IMR-90 (cell line): ENCODE measurements at regions not wholly inside any gene's neighbourhood (a gene's known extent, or its start where the extent isn't known, plus 50 kb on each side); places are given as distances from the start of the nearest gene placed in this dataset.

ENCODE experiments used
- ATAC-seq: fragments of 200-7000 bp; cut with Tn5 transposase; 2 replicates; pipeline ENCODE4 v1.9.1; 2020; ENCODE audit warnings: low read depth, mild to moderate bottlenecking, moderate library complexity
- BruUV-seq: library from RNA; stranded (reverse); fragments of 400-500 nt; replicated peaks from 2 replicates; lab custom pipeline; 2021; lab: Mats Ljungman, UMichigan
- CTCF ChIA-PET: fragments of 300-600 bp; formaldehyde crosslinking; extraction: SDS; loops from one replicate; lab custom pipeline; 2021; ENCODE audit warnings: antibody characterized with exemption; lab: Yijun Ruan, JAX
- POLR2A ChIA-PET: fragments of 300-600 bp; sonication (Branson Sonifier 250); formaldehyde crosslinking; loops from one replicate; lab custom pipeline; 2022; ENCODE audit warnings: antibody characterized with exemption; ENCODE audit not compliant: unreplicated experiment; lab: Charles Lee
- DNase-seq: peaks from one replicate; pipeline ENCODE4 v3.0.0; 2013
- H2AFZ ChIP-seq: replicated peaks from 2 replicates; pipeline ENCODE3; 2013; ENCODE audit warnings: low read length, mild to moderate bottlenecking; ENCODE audit not compliant: poor library complexity
- H2AK5ac ChIP-seq: 2 replicates; pipeline ENCODE4 v1.6.1; 2013; ENCODE audit warnings: low read depth, low read length, inconsistent platforms
- H2AK9ac ChIP-seq: replicated peaks from 2 replicates; pipeline ENCODE3; 2013; ENCODE audit warnings: mild to moderate bottlenecking, low read depth, low read length, moderate library complexity; ENCODE audit not compliant: poor library complexity
- H2BK120ac ChIP-seq: 2 replicates; pipeline ENCODE4 v1.6.1; 2013; ENCODE audit warnings: low read depth, low read length, inconsistent platforms
- H2BK15ac ChIP-seq: 3 replicates; pipeline ENCODE4 v1.6.1; 2013; ENCODE audit warnings: low read depth, low read length, inconsistent platforms
- H2BK20ac ChIP-seq: 2 replicates; pipeline ENCODE4 v1.6.1; 2013; ENCODE audit warnings: low read depth, mild to moderate bottlenecking, inconsistent platforms, low read length, moderate library complexity
- H2BK5ac ChIP-seq: 2 replicates; pipeline ENCODE4 v1.6.1; 2013; ENCODE audit warnings: mild to moderate bottlenecking, low read depth, low read length, inconsistent platforms; ENCODE audit not compliant: poor library complexity, severe bottlenecking
- H3K14ac ChIP-seq: replicated peaks from 2 replicates; pipeline ENCODE4 v1.6.1; 2013; ENCODE audit warnings: low read depth, low read length, inconsistent platforms
- H3K18ac ChIP-seq: 2 replicates; pipeline ENCODE4 v1.6.1; 2013; ENCODE audit warnings: low read depth, low read length, control low read depth
- H3K23ac ChIP-seq: 2 replicates; pipeline ENCODE4 v1.6.1; 2013; ENCODE audit warnings: low read depth, low read length, inconsistent platforms
- H3K27ac ChIP-seq: 2 replicates; pipeline ENCODE4 v1.5.1; 2013; ENCODE audit warnings: mild to moderate bottlenecking, control low read depth, low read length; ENCODE audit not compliant: insufficient read depth
- H3K27me3 ChIP-seq: 2 replicates; pipeline ENCODE4 v1.6.1; 2013; ENCODE audit warnings: low read length; ENCODE audit not compliant: control insufficient read depth, insufficient read depth
- H3K36me3 ChIP-seq: 2 replicates; pipeline ENCODE4 v1.6.1; 2013; ENCODE audit warnings: low read length, mixed read lengths; ENCODE audit not compliant: control insufficient read depth, insufficient read depth
- H3K4ac ChIP-seq: 2 replicates; pipeline ENCODE4 v1.6.1; 2013; ENCODE audit warnings: low read depth, low read length, inconsistent platforms
- H3K4me1 ChIP-seq: 2 replicates; pipeline ENCODE4 v1.6.1; 2013; ENCODE audit warnings: low read length, mixed read lengths; ENCODE audit not compliant: control insufficient read depth, insufficient read depth
- H3K4me2 ChIP-seq: 2 replicates; pipeline ENCODE4 v1.6.1; 2013; ENCODE audit warnings: low read depth, mild to moderate bottlenecking, control low read depth, low read length, moderate library complexity
- H3K4me3 ChIP-seq: 2 replicates; pipeline ENCODE4 v1.5.1; 2013; ENCODE audit warnings: low read depth, mild to moderate bottlenecking, control low read depth, low read length, moderate library complexity; ENCODE audit not compliant: insufficient read depth
- H3K56ac ChIP-seq: 2 replicates; pipeline ENCODE4 v1.6.1; 2013; ENCODE audit warnings: low read length, inconsistent platforms; ENCODE audit not compliant: insufficient read depth; ENCODE audit errors: extremely low read depth
- H3K79me1 ChIP-seq, 2 experiments: 2 replicates each; pipeline ENCODE4 v1.6.1; 2013; ENCODE audit warnings: low read length in 2 of 2, inconsistent platforms in 1 of 2, low read depth in 1 of 2
- H3K9ac ChIP-seq: 2 replicates; pipeline ENCODE4 v1.6.1; 2013; ENCODE audit warnings: low read depth, low read length, control low read depth
- H3K9me1 ChIP-seq: 2 replicates; pipeline ENCODE4 v1.6.1; 2013; ENCODE audit warnings: low read length, inconsistent platforms; ENCODE audit not compliant: insufficient read depth
- H3K9me3 ChIP-seq: 2 replicates; pipeline ENCODE4 v1.6.1; 2013; ENCODE audit warnings: low read length; ENCODE audit not compliant: control insufficient read depth, insufficient read depth
- H4K20me1 ChIP-seq: 2 replicates; pipeline ENCODE4 v1.6.1; 2013; ENCODE audit warnings: low read length, inconsistent platforms; ENCODE audit not compliant: insufficient read depth
- H4K5ac ChIP-seq: 2 replicates; pipeline ENCODE4 v1.6.1; 2013; ENCODE audit warnings: mild to moderate bottlenecking, low read depth, low read length, control low read depth
- H4K8ac ChIP-seq, 2 experiments: 2 replicates each; pipeline ENCODE4 v1.6.1; 2013; ENCODE audit warnings: low read depth in 2 of 2, low read length in 2 of 2, control low read depth in 1 of 2, inconsistent platforms in 1 of 2
- H4K91ac ChIP-seq: 2 replicates; pipeline ENCODE4 v1.6.1; 2013; ENCODE audit warnings: low read depth, low read length, inconsistent platforms; ENCODE audit not compliant: insufficient read depth
- CEBPB ChIP-seq: IDR thresholded peaks from 2 replicates; pipeline ENCODE4 v1.6.1; 2012; ENCODE audit warnings: low read depth, low read length, improper control_type of control experiment
- POLR2A ChIP-seq: IDR thresholded peaks from 2 replicates; pipeline ENCODE4 v1.6.1; 2012; ENCODE audit warnings: mild to moderate bottlenecking, low read depth, low read length
- WGBS, 2 experiments: methylation state at CpG; one replicate each; pipeline versions ENCODE4 v1.1.5 to v1.1.7; 2013; ENCODE audit warnings: missing lambda C conversion rate in 2 of 2; ENCODE audit not compliant: insufficient read length in 1 of 2; ENCODE audit errors: extremely low coverage in 2 of 2; 5-methylcytosine and 5-hydroxymethylcytosine counted together
- dilution Hi-C: fragments of 300-500 bp; cut with HindIII; formaldehyde crosslinking; loops from one replicate; pipeline ENCODE4 v1.14.3; 2018; ENCODE audit warnings: low sequenced_read_pairs; ENCODE audit not compliant: unreplicated experiment
- in situ Hi-C: fragments of 300-500 bp; cut with MboI; formaldehyde crosslinking; loops from 3 replicates; pipeline ENCODE4 v1.14.3; 2019; ENCODE audit warnings: low sequenced_read_pairs, inconsistent platforms, mixed read lengths
- intact Hi-C: fragments of 100-400 bp; cut with micrococcal nuclease; formaldehyde crosslinking; loops from 2 replicates; pipeline ENCODE4 v1.10.0; 2022

- Histone ChIP-seq H3K56ac (no peak overlapping the region), H3K27me3 (no peaks in the 10 kb centered on the region), H3K9me1 (no peaks in the 10 kb centered on the region), H4K5ac (peak overlapping the region; percentile 82; the same call in 1 of the 2 replicates), H3K36me3 (no peaks in the 10 kb centered on the region), H3K9ac (no peak overlapping the region), H2BK5ac (peak overlapping the region; percentile 3), H3K4ac (peak overlapping the region; percentile 18), H2BK20ac (peak overlapping the region; percentile 30; the same call in 1 of the 2 replicates), H3K18ac (peak overlapping the region; percentile 65), H4K8ac (peak overlapping the region in 1 of 2 experiments; percentile 0; a peak in 1 of 4 replicates), H2BK15ac (peak overlapping the region; percentile 18; the same call in 1 of the 3 replicates), H4K91ac (no peak overlapping the region; the same call in 1 of the 2 replicates), H3K4me1 (peaks cover 6% of the 10 kb centered on the region), H3K14ac (peak overlapping the region; percentile 48), H2AK5ac (peak overlapping the region; percentile 68), H3K23ac (no peak overlapping the region), H3K4me3 (no peak overlapping the region), H2BK120ac (peak overlapping the region; percentile 7; the same call in 1 of the 2 replicates), H3K9me3 (no peaks in the 10 kb centered on the region), H2AFZ (no peak overlapping the region), H2AK9ac (no peak overlapping the region), H3K4me2 (no peak overlapping the region; the same call in 1 of the 2 replicates), H3K79me1 (no peaks in the 10 kb centered on the region), H3K27ac (no peak overlapping the region), H4K20me1 (no peaks in the 10 kb centered on the region)
- ChIA-PET CTCF (interaction anchor here (0.5 to 1.3 kb wide), 4 partner anchors 9 to 445 kb away, joined by 3 to 6 read pairs (median 4); no protein-coding TSS in a partner anchor), POLR2A (interaction anchor here (0.5 kb wide), 1 partner anchor 1892 kb away, joined by 5 read pairs; no protein-coding TSS in a partner anchor)
- in situ Hi-C loops (no loop called here), intact Hi-C loops (loop anchor here (5.0 kb wide), 1 partner anchor 302 kb away; no protein-coding TSS in a partner anchor), dilution Hi-C loops (no loop called here)
- BruUV-seq: no TSS peak
- peak; percentile 54 for ATAC-seq
- 40% methylated on average over 1 of the region's 5 CpGs; no CpG with 5 or more reads in 1 of the 2 experiments for WGBS, 2 experiments
- TF ChIP-seq POLR2A (no peak), CEBPB (peak; percentile 60; the same call in 1 of the 2 replicates)
- DNase-seq: peak; percentile 48
These were observed 482.5 kb upstream of the TBL1XR1 start for GRCh38 chr3:177679568-177680471.
